Endodermal cell (in vitro differentiated cells): ENCODE measurements at regions not wholly inside any gene's neighbourhood (a gene's known extent, or its start where the extent isn't known, plus 50 kb on each side); places are given as distances from the start of the nearest gene placed in this dataset.

ENCODE experiments used
- DNase-seq: peaks from one replicate; pipeline ENCODE4 v3.0.0-alpha.2; 2017
- H3K27ac ChIP-seq: 2 replicates; pipeline ENCODE4 v1.5.1; 2013; ENCODE audit warnings: mild to moderate bottlenecking, low read depth, low read length, moderate library complexity
- H3K27me3 ChIP-seq: 2 replicates; pipeline ENCODE4 v1.6.1; 2013; ENCODE audit warnings: mild to moderate bottlenecking, low read length, moderate library complexity; ENCODE audit not compliant: insufficient read depth, control insufficient read depth, poor library complexity, severe bottlenecking
- H3K36me3 ChIP-seq: 2 replicates; pipeline ENCODE4 v1.7.0; 2013; ENCODE audit warnings: mild to moderate bottlenecking, low read length, moderate library complexity; ENCODE audit not compliant: control insufficient read depth, insufficient read depth
- H3K4me1 ChIP-seq: one replicate; pipeline ENCODE4 v1.7.0; 2013; ENCODE audit warnings: low read length; ENCODE audit not compliant: control insufficient read depth, insufficient read depth
- H3K4me3 ChIP-seq: 2 replicates; pipeline ENCODE4 v1.5.1; 2013; ENCODE audit warnings: mild to moderate bottlenecking, low read length, moderate library complexity
- H3K9ac ChIP-seq: 2 replicates; pipeline ENCODE4 v1.6.1; 2013; ENCODE audit warnings: mild to moderate bottlenecking, low read length, moderate library complexity; ENCODE audit not compliant: poor library complexity, severe bottlenecking; ENCODE audit errors: extremely low read depth
- H3K9me3 ChIP-seq: 2 replicates; pipeline ENCODE4 v1.6.1; 2013; ENCODE audit warnings: mild to moderate bottlenecking, low read length, moderate library complexity; ENCODE audit not compliant: control insufficient read depth
- H3K27ac Mint-ChIP-seq: 2 replicates; pipeline ENCODE4 v1.8.0; 2020; ENCODE audit warnings: mixed read lengths
- H3K27me3 Mint-ChIP-seq: 2 replicates; pipeline ENCODE4 v1.8.0; 2021; ENCODE audit warnings: mild to moderate bottlenecking, mixed read lengths; ENCODE audit not compliant: insufficient read depth
- H3K36me3 Mint-ChIP-seq: 2 replicates; pipeline ENCODE4 v1.8.0; 2020; ENCODE audit warnings: low read depth, mixed read lengths
- H3K4me1 Mint-ChIP-seq: 2 replicates; pipeline ENCODE4 v1.8.0; 2020; ENCODE audit warnings: mixed read lengths
- H3K4me3 Mint-ChIP-seq: 2 replicates; pipeline ENCODE4 v1.8.0; 2020; ENCODE audit warnings: mild to moderate bottlenecking, moderate library complexity, mixed read lengths
- H3K9me3 Mint-ChIP-seq: 2 replicates; pipeline ENCODE4 v1.8.0; 2020; ENCODE audit warnings: mild to moderate bottlenecking, mixed read lengths
- WGBS, 2 experiments: methylation state at CpG; one replicate each; pipeline versions ENCODE4 v1.1.5 to v1.1.7; 2013; ENCODE audit warnings: missing lambda C conversion rate in 2 of 2, mixed read lengths in 1 of 2; ENCODE audit not compliant: insufficient coverage in 1 of 2, insufficient read length in 1 of 2; 5-methylcytosine and 5-hydroxymethylcytosine counted together
- TF ChIP-seq, protein P1 (sequence below): fragments of 200-600 bp; sonication (generic); conservative IDR thresholded peaks from 2 replicates; pipeline ENCODE4 v1.5.0; 2021; ENCODE audit warnings: antibody characterized with exemption, mild to moderate bottlenecking

DNA sequence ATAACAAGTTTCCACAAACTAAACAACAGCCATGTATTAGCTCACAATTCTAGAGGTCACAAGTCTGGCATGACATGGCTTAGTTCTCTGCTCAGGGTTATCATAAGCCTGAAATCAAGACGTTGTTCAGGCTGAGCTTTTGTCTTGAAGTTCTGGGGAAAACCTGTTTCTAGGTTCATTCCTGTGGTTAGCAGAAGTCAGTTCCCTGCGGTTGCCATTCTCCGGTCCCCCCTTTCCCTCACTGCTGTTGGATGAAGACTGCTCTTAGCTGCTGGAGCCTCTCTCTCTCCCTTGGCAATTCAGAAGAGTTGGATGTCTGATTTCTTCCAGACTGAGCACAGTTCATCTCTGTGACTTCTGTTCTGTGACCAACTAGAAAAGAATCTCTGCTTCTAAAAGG, 962.6 kb downstream of the PCDH7 start:
- DNase-seq, result no peak
- no peaks in the 10 kb centered on the region for H3K36me3 ChIP-seq
- WGBS, 2 experiments, result 91 to 100% methylated on average over 3 of the region's 3 CpGs
- H3K9me3 Mint-ChIP-seq, result no peaks in the 10 kb centered on the region
- H3K9ac ChIP-seq, result no peak overlapping the region
- no peaks in the 10 kb centered on the region for H3K9me3 ChIP-seq
- no peak overlapping the region for H3K4me3 Mint-ChIP-seq
- H3K36me3 Mint-ChIP-seq, result no peaks in the 10 kb centered on the region
- H3K4me3 ChIP-seq, result no peak overlapping the region
- no peak overlapping the region for H3K27ac ChIP-seq
- no peaks in the 10 kb centered on the region for H3K4me1 ChIP-seq
- H3K27ac Mint-ChIP-seq, result no peak overlapping the region
- no peaks in the 10 kb centered on the region for H3K27me3 Mint-ChIP-seq
- TF ChIP-seq, protein P1, sequence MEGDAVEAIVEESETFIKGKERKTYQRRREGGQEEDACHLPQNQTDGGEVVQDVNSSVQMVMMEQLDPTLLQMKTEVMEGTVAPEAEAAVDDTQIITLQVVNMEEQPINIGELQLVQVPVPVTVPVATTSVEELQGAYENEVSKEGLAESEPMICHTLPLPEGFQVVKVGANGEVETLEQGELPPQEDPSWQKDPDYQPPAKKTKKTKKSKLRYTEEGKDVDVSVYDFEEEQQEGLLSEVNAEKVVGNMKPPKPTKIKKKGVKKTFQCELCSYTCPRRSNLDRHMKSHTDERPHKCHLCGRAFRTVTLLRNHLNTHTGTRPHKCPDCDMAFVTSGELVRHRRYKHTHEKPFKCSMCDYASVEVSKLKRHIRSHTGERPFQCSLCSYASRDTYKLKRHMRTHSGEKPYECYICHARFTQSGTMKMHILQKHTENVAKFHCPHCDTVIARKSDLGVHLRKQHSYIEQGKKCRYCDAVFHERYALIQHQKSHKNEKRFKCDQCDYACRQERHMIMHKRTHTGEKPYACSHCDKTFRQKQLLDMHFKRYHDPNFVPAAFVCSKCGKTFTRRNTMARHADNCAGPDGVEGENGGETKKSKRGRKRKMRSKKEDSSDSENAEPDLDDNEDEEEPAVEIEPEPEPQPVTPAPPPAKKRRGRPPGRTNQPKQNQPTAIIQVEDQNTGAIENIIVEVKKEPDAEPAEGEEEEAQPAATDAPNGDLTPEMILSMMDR, result no peak
- no peaks in the 10 kb centered on the region for H3K4me1 Mint-ChIP-seq
- H3K27me3 ChIP-seq, result no peaks in the 10 kb centered on the region

GRCh38 chr4:31687717-31688342, 967.7 kb downstream of the PCDH7 start:
- Mint-ChIP-seq H3K4me1 (no peaks in the 10 kb centered on the region), H3K4me3 (no peak overlapping the region), H3K9me3 (no peaks in the 10 kb centered on the region), H3K36me3 (no peaks in the 10 kb centered on the region), H3K27me3 (no peaks in the 10 kb centered on the region), H3K27ac (no peak overlapping the region)
- Histone ChIP-seq H3K4me3 (no peak overlapping the region), H3K9ac (no peak overlapping the region), H3K4me1 (no peaks in the 10 kb centered on the region), H3K9me3 (no peaks in the 10 kb centered on the region), H3K36me3 (no peaks in the 10 kb centered on the region), H3K27ac (no peak overlapping the region), H3K27me3 (no peaks in the 10 kb centered on the region)
- 87 to 90% methylated on average over 2 to 3 of the region's 3 CpGs for WGBS, 2 experiments
- no peak for DNase-seq
- TF ChIP-seq, protein P1, result no peak

GRCh38 chr4:31692399-31692940, 972.3 kb downstream of the PCDH7 start:
- H3K4me1 Mint-ChIP-seq, result no peaks in the 10 kb centered on the region
- no peak overlapping the region for H3K27ac Mint-ChIP-seq
- H3K36me3 Mint-ChIP-seq, result no peaks in the 10 kb centered on the region
- no peaks in the 10 kb centered on the region for H3K9me3 ChIP-seq
- TF ChIP-seq, protein P1, result peak; percentile 35
- H3K27ac ChIP-seq, result no peak overlapping the region
- H3K27me3 ChIP-seq, result no peaks in the 10 kb centered on the region
- 92 to 100% methylated on average over 2 to 3 of the region's 4 CpGs for WGBS, 2 experiments
- no peak overlapping the region for H3K9ac ChIP-seq
- no peaks in the 10 kb centered on the region for H3K9me3 Mint-ChIP-seq
- H3K4me1 ChIP-seq, result no peaks in the 10 kb centered on the region
- no peak for DNase-seq
- no peaks in the 10 kb centered on the region for H3K27me3 Mint-ChIP-seq
- H3K4me3 ChIP-seq, result no peak overlapping the region
- H3K36me3 ChIP-seq, result no peaks in the 10 kb centered on the region
- H3K4me3 Mint-ChIP-seq, result no peak overlapping the region
